ENCODE measurements at regions not wholly inside any gene's neighbourhood (a gene's known extent, or its start where the extent isn't known, plus 50 kb on each side); places are given as distances from the start of the nearest gene placed in this dataset.

DNA sequence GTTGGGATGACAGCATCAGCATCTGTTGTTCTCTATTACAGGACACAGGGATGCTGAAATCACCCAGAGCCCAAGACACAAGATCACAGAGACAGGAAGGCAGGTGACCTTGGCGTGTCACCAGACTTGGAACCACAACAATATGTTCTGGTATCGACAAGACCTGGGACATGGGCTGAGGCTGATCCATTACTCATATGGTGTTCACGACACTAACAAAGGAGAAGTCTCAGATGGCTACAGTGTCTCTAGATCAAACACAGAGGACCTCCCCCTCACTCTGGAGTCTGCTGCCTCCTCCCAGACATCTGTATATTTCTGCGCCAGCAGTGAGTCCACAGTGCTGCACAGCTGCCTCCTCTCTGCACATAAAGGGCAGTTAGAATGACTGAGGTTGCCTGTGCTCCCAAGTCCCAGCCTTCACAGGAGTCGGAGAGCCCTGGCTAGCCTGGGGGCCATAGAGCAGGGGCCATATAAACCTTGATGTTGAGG is 142.2 kb upstream of the PRSS58 start:
- DNase-seq (ENCODE audit: low read depth, low spot score), result no peak
- in situ Hi-C loops (cut with HindIII; ENCODE audit: low pct_unique_long_range_greater_than_20kb, low sequenced_read_pairs), result no loop called here

DNA sequence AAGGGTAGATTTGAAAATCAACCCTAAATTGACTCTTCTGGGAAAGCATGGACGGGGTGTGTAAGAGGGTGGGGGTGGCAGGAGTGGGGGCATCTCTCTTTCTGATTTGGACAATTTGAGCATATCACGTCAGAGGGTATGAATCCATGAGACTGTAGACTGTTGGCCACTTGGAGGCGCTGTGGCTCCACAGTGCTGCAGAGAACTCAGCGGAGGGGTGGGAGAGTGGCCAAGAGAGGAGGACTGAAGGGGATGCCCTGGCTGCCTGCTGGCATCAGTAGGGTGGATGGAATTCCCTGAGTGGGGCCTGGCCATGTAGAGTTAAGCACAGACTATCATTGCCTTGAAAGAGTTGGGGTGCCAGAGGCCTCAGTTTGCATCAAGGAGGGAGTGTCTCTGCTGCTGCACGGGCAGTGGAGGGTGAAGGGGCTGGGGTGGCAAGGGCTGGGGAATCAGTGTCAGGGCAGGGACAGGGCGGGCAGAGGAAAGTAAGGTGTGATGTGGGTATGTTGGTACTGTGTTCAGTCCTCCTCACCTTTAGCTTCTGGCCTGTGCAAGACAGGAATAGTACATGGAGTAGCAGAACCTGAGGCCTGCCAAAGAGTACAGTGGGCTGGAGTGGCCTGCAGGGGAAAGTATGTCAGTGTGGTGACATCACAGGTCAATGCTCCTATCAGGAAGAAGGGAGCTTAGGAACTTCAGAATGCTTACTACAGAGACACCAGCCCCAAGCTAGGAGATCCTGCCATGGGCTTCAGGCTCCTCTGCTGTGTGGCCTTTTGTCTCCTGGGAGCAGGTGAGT is 133.5 kb upstream of the PRSS58 start:
- peak; percentile 88 for DNase-seq (ENCODE audit: low read depth, low spot score)
- in situ Hi-C loops (cut with HindIII; ENCODE audit: low pct_unique_long_range_greater_than_20kb, low sequenced_read_pairs), result no loop called here

DNA sequence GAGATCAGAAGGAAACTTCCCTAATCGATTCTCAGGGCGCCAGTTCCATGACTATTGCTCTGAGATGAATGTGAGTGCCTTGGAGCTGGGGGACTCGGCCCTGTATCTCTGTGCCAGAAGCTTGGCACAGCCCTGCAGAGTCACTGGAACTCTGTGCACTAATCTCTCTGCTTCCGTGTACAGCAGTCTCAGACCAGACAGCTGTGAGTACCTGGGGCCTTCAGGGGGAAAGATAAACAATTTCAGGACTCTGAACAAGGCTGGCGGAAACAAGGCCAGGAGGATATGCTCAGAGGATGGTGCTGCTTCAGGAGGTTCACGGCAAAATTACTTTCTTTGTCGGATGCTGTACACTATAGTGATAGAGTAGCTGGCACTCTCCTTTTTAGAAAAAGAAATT is 131.7 kb upstream of the PRSS58 start:
- no peak for DNase-seq (ENCODE audit: low read depth, low spot score)
- in situ Hi-C loops (cut with HindIII; ENCODE audit: low pct_unique_long_range_greater_than_20kb, low sequenced_read_pairs), result no loop called here

DNA sequence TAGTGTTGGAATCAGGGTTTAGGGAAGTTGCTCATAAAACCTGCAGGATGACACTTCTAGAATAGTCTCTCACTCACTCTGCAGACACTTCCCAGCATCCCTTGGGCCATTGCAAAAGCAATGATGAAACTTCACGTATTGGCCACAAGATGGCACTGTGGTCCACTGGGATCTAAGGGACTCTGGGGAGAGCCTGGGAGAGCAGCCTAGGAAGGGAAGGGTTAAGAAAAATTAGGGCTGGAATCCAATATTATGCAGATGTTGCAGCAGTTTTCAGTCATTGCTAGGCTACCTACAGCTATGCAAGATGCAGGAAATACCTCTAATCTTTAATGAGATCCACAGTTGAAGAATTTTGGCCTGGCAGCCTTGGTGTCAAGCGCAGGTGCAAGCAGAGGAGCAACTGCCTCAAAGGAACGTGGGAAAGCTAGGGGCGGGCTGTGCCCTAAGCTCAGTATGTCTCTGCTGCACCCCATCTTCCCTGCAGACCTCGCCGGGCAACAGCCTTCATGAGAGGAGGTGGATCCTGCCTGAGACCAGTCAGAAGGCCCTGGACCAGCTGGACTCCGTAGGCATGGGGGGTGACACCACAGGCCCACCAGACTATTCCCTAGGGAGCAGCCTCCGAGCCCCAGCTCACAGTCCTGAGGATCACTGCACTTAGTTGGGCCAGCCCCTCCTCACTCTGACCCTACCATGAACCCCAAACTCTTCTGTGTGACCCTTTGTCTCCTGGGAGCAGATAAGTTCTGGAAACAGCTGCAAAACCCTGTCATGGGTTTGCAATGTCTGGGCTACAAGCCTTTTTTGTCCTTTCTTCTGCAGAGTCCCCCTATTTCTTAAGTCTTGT is 127.9 kb upstream of the PRSS58 start:
- in situ Hi-C loops (cut with HindIII; ENCODE audit: low pct_unique_long_range_greater_than_20kb, low sequenced_read_pairs), result no loop called here
- peak; percentile 90 for DNase-seq (ENCODE audit: low read depth, low spot score)

DNA sequence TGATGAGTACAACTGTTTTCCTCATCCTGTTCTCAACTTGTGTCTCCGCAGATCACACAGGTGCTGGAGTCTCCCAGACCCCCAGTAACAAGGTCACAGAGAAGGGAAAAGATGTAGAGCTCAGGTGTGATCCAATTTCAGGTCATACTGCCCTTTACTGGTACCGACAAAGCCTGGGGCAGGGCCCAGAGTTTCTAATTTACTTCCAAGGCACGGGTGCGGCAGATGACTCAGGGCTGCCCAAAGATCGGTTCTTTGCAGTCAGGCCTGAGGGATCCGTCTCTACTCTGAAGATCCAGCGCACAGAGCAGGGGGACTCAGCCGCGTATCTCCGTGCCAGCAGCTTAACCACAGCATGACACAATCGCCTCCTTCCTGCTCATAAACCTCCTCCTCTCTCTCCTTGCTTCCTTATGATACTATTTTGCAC is 126.7 kb upstream of the PRSS58 start:
- in situ Hi-C loops (cut with HindIII; ENCODE audit: low pct_unique_long_range_greater_than_20kb, low sequenced_read_pairs), result no loop called here
- no peak for DNase-seq (ENCODE audit: low read depth, low spot score)

DNA sequence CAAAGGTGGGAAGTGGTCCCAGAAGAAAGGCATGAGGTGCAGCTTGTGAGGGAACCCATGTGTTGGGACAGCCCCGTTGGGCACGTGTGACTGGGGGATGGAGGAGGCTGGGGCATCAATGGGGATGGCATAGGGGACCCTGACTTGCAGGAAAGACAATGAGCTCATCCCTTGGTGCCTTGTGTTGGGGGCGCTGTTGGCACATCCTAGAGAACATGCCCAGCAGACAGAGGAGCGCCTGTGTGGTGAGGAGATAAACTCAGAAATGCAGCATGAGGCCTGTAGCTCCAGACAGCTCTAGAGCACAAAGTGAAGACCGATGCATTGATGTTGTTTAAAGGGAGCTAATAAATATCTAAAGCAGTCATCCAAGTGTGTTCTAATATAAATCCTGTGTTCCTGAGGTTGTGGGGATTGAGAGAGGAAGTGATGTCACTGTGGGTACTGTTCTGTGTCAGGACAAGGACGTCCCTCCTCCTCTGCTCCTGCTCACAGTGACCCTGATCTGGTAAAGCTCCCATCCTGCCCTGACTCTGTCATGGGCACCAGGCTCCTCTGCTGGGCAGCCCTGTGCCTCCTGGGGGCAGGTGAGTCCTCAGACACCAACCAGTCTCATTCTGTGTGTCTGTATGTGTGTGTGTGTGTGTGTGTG is 126.1 kb upstream of the PRSS58 start:
- DNase-seq (ENCODE audit: low read depth, low spot score), result peak; percentile 19
- in situ Hi-C loops (cut with HindIII; ENCODE audit: low pct_unique_long_range_greater_than_20kb, low sequenced_read_pairs), result no loop called here

DNA sequence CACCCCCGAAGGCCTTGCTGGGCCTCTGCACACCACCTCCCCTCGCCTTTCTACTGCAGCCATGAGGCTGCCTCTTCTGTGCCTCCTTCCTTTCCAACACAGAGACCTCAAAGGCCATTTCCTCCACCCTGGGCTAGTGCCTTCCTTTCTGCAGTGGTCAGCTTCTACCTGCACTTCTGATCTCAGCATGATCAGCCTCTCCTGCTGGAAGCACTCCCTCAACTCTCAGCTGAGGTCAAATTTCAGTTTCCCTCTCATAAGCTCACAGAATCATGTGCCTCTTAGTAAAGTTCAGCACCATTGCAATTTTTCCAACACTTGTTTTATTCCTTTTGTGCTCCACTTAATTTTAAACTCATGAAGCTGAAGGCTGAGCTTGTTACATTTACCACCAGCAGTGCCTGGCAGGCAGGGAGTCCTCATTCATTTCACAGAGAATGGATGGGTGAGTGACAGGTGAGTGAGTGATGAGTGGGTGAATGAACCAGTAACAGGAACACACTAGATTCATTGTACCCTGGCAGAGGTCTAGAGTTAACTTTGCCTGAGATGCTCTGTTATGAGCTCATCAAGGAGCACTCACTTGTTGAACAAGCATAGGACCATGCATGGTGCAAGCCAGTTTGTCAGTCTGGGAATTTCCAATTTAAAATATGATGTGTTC is 124.0 kb upstream of the PRSS58 start:
- in situ Hi-C loops (cut with HindIII; ENCODE audit: low pct_unique_long_range_greater_than_20kb, low sequenced_read_pairs), result no loop called here
- peak; percentile 66 for DNase-seq (ENCODE audit: low read depth, low spot score)

DNA sequence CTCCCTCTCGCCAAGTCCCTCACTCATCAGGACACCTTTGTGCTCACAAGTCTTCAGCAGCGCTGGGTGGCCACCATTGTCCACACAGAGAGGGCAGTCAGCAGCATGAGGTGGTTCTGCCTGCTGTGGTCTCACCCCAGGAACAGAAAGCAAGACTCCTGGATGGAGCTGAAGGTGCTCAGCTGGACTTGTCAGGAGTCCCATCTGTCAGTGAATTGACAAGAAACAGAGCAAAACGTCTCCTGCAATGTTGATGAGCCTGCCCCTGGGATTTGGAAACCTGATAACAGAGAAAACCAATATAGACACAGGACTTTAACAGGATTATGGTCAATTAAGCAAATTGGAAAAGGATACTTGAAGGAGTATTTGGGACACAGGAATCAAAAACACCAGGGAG is 122.2 kb upstream of the PRSS58 start:
- no peak for DNase-seq (ENCODE audit: low read depth, low spot score)
- in situ Hi-C loops (cut with HindIII; ENCODE audit: low pct_unique_long_range_greater_than_20kb, low sequenced_read_pairs), result no loop called here

DNA sequence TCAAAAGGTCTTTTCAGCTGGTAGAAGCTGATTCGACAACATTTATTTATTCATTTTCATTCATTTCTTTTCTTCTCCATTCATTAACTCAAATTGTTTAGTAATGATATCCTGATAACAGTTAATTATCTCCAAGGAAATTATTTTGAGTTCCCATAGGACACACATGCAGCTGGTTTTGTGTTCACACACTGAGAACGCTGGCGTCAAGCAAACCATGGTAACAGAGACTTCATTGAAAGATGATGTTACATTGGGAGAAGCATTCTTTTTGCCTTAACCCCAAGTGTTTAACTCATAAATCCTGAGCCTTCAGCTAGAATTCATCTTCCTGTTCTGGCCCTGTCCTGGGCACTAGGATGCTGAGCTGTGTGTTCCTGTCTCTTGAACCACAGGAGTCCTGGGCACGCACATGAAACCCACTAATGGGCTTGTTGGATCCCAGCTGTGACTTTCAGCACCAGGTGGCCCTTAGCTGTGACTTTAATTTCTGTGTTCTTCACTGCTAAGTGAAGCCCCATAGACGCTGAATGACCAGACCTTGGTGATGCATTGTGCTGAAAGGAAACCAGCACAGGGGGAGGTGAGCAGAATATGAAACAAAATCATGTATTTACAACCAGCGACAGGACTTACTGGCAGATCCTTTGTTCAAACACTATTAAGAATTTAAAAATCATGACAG is 121.5 kb upstream of the PRSS58 start:
- in situ Hi-C loops (cut with HindIII; ENCODE audit: low pct_unique_long_range_greater_than_20kb, low sequenced_read_pairs), result no loop called here
- DNase-seq (ENCODE audit: low read depth, low spot score), result no peak

DNA sequence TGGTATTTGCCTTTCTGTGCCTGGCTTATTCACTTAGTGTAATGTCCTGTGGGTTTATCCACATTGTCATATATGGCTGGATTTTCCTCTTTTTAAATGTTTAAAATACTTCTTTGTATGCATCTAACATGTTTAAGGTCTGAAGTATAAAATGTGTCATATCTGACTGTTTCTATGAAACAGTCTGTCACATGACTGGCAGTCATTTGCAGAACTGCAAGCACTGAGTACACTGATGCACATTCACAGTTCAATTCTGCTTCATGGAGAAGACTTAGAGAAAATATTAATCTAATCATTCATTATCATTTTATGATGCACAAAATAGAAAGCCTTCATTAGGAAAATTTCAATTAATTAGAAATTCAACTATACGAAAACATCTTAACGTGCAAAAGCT is 119.7 kb upstream of the PRSS58 start:
- DNase-seq (ENCODE audit: low read depth, low spot score), result no peak
- in situ Hi-C loops (cut with HindIII; ENCODE audit: low pct_unique_long_range_greater_than_20kb, low sequenced_read_pairs), result no loop called here

DNA sequence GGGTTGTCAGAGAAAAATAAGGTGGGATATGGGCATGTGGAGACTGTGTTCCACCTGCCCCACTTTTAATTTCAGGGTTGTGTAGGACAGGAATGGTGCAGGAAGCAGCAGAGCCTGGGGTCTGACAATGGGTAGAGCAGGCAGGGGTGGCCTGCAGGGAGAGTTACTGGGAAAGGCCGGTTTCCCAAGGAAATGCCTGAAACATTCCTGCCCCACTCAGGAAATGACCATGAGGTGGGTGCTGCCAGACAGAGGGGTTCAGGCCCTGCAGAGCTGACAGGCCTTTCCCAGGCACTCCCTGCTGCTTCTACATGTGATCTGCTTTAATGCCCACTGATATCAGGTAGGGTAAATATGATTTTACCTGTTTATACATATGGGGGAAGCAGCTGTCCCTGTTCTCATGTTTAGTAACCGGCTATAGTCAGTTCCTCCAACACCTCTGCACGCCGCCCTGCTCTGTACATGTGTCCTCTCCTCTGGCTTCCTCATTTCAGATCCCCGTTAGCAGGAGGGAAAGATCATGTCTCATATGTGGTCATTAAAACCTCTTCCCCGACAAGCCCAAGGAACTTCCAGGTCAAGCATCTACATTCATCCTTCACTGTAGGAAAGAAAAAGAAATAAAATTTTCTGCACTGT is 118.6 kb upstream of the PRSS58 start:
- in situ Hi-C loops (cut with HindIII; ENCODE audit: low pct_unique_long_range_greater_than_20kb, low sequenced_read_pairs), result no loop called here

DNA sequence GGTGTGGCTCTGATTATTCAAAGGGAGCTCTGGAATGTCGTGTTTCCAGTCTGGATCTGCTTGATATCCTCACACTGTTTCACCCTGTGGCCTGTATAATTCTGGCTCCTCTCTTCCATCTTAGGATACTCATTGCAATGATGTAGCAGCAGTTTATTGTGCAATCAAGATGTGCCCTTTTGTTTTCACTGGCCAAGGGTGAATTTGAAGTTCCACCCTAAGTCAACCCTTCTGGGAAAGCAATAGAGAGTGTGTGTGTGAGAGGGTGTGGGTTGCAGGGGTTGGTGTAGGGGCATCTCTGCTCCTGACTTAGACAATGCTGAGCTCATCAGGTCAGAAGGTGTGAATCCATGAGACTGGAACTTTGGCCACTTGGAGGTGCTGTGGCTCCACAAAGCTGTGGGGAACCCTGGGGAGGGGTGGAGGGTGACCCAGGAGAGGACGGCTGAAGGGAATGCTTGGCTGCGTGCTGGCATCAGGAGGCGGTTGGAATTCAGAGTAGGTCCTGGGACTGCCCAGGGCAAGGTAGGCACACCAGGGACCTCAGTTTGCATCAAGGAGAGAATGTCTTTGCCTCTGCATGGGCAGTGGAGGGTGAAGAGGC is 118.0 kb upstream of the PRSS58 start:
- in situ Hi-C loops (cut with HindIII; ENCODE audit: low pct_unique_long_range_greater_than_20kb, low sequenced_read_pairs), result no loop called here
- peak; percentile 89 for DNase-seq (ENCODE audit: low read depth, low spot score)

More for the DNA sequence above, 118.6 kb upstream of the PRSS58 start:
- no peak for DNase-seq (ENCODE audit: low read depth, low spot score)

DNA sequence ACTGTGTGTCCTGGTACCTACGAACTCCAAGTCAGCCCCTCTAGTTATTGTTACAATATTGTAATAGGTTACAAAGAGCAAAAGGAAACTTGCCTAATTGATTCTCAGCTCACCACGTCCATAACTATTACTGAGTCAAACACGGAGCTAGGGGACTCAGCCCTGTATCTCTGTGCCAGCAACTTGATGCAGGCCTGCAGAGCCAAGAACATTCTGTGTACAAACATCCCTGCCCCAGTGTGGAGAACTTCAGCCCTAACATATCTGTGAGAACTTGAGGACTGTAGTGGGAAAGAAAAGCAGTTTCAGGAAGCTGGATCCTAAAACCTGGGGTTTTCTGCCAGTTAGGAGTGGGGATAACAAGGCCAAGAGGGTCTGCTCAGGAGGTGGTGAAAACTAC is 114.9 kb upstream of the PRSS58 start:
- no peak for DNase-seq (ENCODE audit: low read depth, low spot score)
- in situ Hi-C loops (cut with HindIII; ENCODE audit: low pct_unique_long_range_greater_than_20kb, low sequenced_read_pairs), result loop anchor here (25.0 kb wide), 1 partner anchor 440 kb away; no protein-coding TSS in a partner anchor

DNA sequence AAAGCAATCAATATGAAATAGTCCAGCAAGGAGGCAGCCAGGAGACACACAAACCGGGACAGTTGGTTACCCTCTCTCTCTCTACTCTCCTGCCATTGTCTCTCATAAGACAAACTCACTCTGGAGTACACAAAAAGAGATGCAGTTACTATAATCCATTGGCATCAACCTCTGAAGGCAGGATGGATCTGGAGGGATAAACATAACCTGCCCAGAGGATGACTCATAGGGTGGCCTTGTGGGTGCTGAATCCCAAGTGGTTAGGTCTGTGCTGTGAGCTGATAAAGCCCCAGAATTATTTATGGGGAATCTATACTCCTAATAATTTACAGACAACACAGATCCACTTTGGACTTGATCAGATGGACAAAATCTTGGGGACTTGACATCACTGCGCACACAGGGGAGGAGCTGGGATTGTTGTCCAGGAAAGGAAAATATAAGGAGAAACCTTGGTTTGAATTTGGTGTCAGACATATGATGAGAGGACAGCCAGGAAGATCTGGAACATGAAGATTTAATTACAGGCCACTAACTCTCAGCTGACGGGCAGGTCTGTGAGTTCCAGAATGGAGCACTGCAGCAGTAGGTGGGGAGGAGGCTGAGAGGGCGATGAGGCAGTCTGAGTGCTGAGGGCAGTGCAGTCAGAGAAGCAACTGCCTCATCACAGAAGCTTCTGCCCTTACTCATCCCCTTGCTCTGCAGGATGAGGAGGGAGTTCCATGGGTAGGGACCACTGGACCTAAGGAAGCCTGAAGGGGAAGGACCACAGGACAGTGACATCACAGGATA is 113.9 kb upstream of the PRSS58 start:
- in situ Hi-C loops (cut with HindIII; ENCODE audit: low pct_unique_long_range_greater_than_20kb, low sequenced_read_pairs), result loop anchor here (25.0 kb wide), 1 partner anchor 441 kb away; no protein-coding TSS in a partner anchor
- DNase-seq (ENCODE audit: low read depth, low spot score), result no peak

DNA sequence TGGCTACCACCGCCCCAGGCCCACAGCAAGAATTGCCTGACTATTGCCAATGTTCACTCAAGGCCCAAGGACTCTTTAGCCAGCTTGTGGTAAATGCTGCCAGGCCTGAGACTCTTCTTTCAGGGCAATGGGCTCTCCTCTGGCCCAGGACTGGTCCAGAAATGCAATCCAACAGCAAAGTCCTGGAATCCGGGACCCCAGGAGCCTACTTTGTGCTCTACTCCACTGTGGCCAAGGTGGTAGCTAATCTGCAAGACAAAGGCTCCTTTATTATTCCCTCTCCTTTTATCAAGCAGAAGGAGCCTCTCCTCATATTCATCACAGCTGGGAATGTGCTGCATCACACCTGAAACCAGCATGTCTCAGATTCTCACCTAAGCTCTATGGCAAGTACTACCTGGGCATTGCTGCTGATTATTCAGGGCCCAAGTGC is 107.6 kb upstream of the PRSS58 start:
- in situ Hi-C loops (cut with HindIII; ENCODE audit: low pct_unique_long_range_greater_than_20kb, low sequenced_read_pairs), result loop anchor here (25.0 kb wide), 1 partner anchor 447 kb away; no protein-coding TSS in a partner anchor
- no peak for DNase-seq (ENCODE audit: low read depth, low spot score)

Measured in SK-MEL-5 (cell line).